NCI-H1105 (cell line): ENCODE measurements at regions not wholly inside any gene's neighbourhood (a gene's known extent, or its start where the extent isn't known, plus 50 kb on each side); places are given as distances from the start of the nearest gene placed in this dataset.
"Not testable (repeated sequence)": the region's sequence is repeated elsewhere in the genome, so short reads cannot be mapped to it uniquely, and the experiment has no call there.

Experiments
- DNase-seq: peaks from one replicate; lab custom pipeline; 2025; lab: John Stamatoyannopoulos, UW

- no peak for DNase-seq
Observed at GRCh38 chr6:88456221-88456859, 290.2 kb upstream of the CNR1 start.

GRCh38 chr6:88455317-88455716 is 289.2 kb upstream of the CNR1 start:
- no peak for DNase-seq

GRCh38 chr6:88454658-88455057 is 288.5 kb upstream of the CNR1 start:
- DNase-seq = peak; percentile 3

GRCh38 chr6:88449770-88450169 is 283.6 kb upstream of the CNR1 start:
- no peak for DNase-seq

GRCh38 chr6:88445188-88445965 is 279.2 kb upstream of the CNR1 start:
- DNase-seq = no peak

- DNase-seq = no peak
Observed at GRCh38 chr6:88443554-88443953, 277.4 kb upstream of the CNR1 start.

- DNase-seq = no peak
Observed at GRCh38 chr6:88442737-88443136, 276.6 kb upstream of the CNR1 start.

- no peak for DNase-seq
Observed at GRCh38 chr6:88441346-88441745, 275.2 kb upstream of the CNR1 start.

GRCh38 chr6:88428068-88428467 is 261.9 kb upstream of the CNR1 start:
- DNase-seq = no peak

- DNase-seq = no peak
Observed at GRCh38 chr6:88426005-88426404, 259.9 kb upstream of the CNR1 start.

- no peak for DNase-seq
Observed at GRCh38 chr6:88422831-88423230, 256.7 kb upstream of the CNR1 start.

- not testable (repeated sequence) for DNase-seq
Observed at GRCh38 chr6:88420967-88421488, 254.9 kb upstream of the CNR1 start.

- not testable (repeated sequence) for DNase-seq
Observed at GRCh38 chr6:88418921-88419810, 253.0 kb upstream of the CNR1 start.

- not testable (repeated sequence) for DNase-seq
Observed at GRCh38 chr6:88417361-88417760, 251.2 kb upstream of the CNR1 start.

GRCh38 chr6:88413459-88413858 is 247.3 kb upstream of the CNR1 start:
- DNase-seq = no peak

GRCh38 chr6:88408355-88408754 is 242.2 kb upstream of the CNR1 start:
- DNase-seq = not testable (repeated sequence)

GRCh38 chr6:88406674-88407073 is 240.5 kb upstream of the CNR1 start:
- DNase-seq = not testable (repeated sequence)

- no peak for DNase-seq
Observed at GRCh38 chr6:88403486-88403885, 237.3 kb upstream of the CNR1 start.

- DNase-seq = no peak
Observed at GRCh38 chr6:88402909-88403308, 236.8 kb upstream of the CNR1 start.

- DNase-seq = not testable (repeated sequence)
Observed at GRCh38 chr6:88390998-88391397, 224.9 kb upstream of the CNR1 start.

- DNase-seq = no peak
Observed at GRCh38 chr6:88388589-88388988, 222.4 kb upstream of the CNR1 start.

GRCh38 chr6:88386167-88386566 is 220.0 kb upstream of the CNR1 start:
- DNase-seq = no peak
